OCI-LY1 (cell line): ENCODE measurements at regions not wholly inside any gene's neighbourhood (a gene's known extent, or its start where the extent isn't known, plus 50 kb on each side); places are given as distances from the start of the nearest gene placed in this dataset.

ENCODE experiments used
- H2AFZ ChIP-seq: fragments of 200-600 bp; sonication (generic), shearing (Covaris generic); 2 replicates; pipeline ENCODE4 v1.6.0; 2014; ENCODE audit warnings: antibody characterized with exemption, mild to moderate bottlenecking, low read length
- H3F3A ChIP-seq: fragments of 200-600 bp; sonication (generic), shearing (Covaris generic); 2 replicates; pipeline ENCODE4 v1.6.0; 2014; ENCODE audit warnings: mild to moderate bottlenecking, antibody characterized with exemption, low read length, moderate library complexity; ENCODE audit not compliant: insufficient read depth
- H3K27ac ChIP-seq: fragments of 200-600 bp; sonication (generic); 2 replicates; pipeline ENCODE4 v1.5.1; 2014; ENCODE audit warnings: low read length, mixed run types, mild to moderate bottlenecking, low read depth; ENCODE audit not compliant: poor library complexity, severe bottlenecking
- H3K27me3 ChIP-seq: fragments of 200-600 bp; sonication (generic); 2 replicates; pipeline ENCODE4 v1.6.0; 2014; ENCODE audit warnings: antibody characterized with exemption, mild to moderate bottlenecking, low read length, moderate library complexity; ENCODE audit not compliant: insufficient read depth
- H3K36me3 ChIP-seq: fragments of 200-600 bp; sonication (generic); 2 replicates; pipeline ENCODE4 v1.6.1; 2014; ENCODE audit warnings: mild to moderate bottlenecking, antibody characterized with exemption, low read length, moderate library complexity, mixed read lengths; ENCODE audit not compliant: insufficient read depth
- H3K4me1 ChIP-seq: fragments of 200-600 bp; sonication (generic); 2 replicates; pipeline ENCODE4 v1.5.1; 2014; ENCODE audit warnings: mild to moderate bottlenecking, low read length, moderate library complexity; ENCODE audit not compliant: insufficient read depth, severe bottlenecking
- H3K4me2 ChIP-seq: fragments of 200-600 bp; sonication (generic), shearing (Covaris generic); 2 replicates; pipeline ENCODE4 v1.6.1; 2014; ENCODE audit warnings: low read length
- H3K4me3 ChIP-seq: fragments of 200-600 bp; sonication (generic); 2 replicates; pipeline ENCODE4 v1.5.1; 2014; ENCODE audit warnings: low read length, low read depth, mild to moderate bottlenecking, mixed read lengths; ENCODE audit not compliant: poor library complexity, severe bottlenecking
- H3K79me2 ChIP-seq: fragments of 200-600 bp; shearing (Covaris generic); 2 replicates; pipeline ENCODE4 v1.6.1; 2016; ENCODE audit warnings: mixed run types, low read length, mixed read lengths; ENCODE audit not compliant: insufficient read depth
- H3K9ac ChIP-seq: fragments of 200-600 bp; sonication (generic), shearing (Covaris generic); 2 replicates; pipeline ENCODE4 v1.6.1; 2014; ENCODE audit warnings: mild to moderate bottlenecking, low read length, mixed read lengths
- H3K9me2 ChIP-seq: fragments of 200-600 bp; sonication (generic), shearing (Covaris generic); 2 replicates; pipeline ENCODE4 v1.6.1; 2014; ENCODE audit warnings: low read depth, mild to moderate bottlenecking, low read length, mixed read lengths
- H3K9me3 ChIP-seq: fragments of 200-600 bp; shearing (Covaris generic); 2 replicates; pipeline ENCODE4 v1.6.1; 2014; ENCODE audit warnings: low read length, mixed read lengths
- H4K20me1 ChIP-seq: fragments of 200-600 bp; sonication (generic), shearing (Covaris generic); 2 replicates; pipeline ENCODE4 v1.6.0; 2016; ENCODE audit warnings: mild to moderate bottlenecking, low read length; ENCODE audit not compliant: insufficient read depth
- CTCF ChIP-seq: fragments of 200-600 bp; sonication (generic), shearing (Covaris generic); IDR thresholded peaks from 2 replicates; pipeline ENCODE4 v1.5.1; 2017; ENCODE audit warnings: mild to moderate bottlenecking, antibody characterized with exemption, low read length, moderate library complexity, mixed read lengths
- EZH2 ChIP-seq: fragments of 200-600 bp; sonication (generic), shearing (Covaris generic); IDR thresholded peaks from 2 replicates; pipeline ENCODE4 v1.8.0; 2017; ENCODE audit warnings: borderline replicate concordance, mixed run types, mild to moderate bottlenecking, antibody characterized with exemption, low read length, moderate library complexity, mixed read lengths

GRCh38 chr18:42341423-42341822, 386.4 kb downstream of the PIK3C3 start:
- Histone ChIP-seq H3K9me3 (no peaks in the 10 kb centered on the region), H3K4me1 (no peaks in the 10 kb centered on the region), H4K20me1 (no peaks in the 10 kb centered on the region), H3K9ac (no peak overlapping the region), H3K27ac (no peak overlapping the region), H2AFZ (no peak overlapping the region), H3K79me2 (no peaks in the 10 kb centered on the region), H3K27me3 (no peaks in the 10 kb centered on the region), H3F3A (no peaks in the 10 kb centered on the region), H3K4me3 (no peak overlapping the region), H3K36me3 (no peaks in the 10 kb centered on the region), H3K4me2 (no peak overlapping the region), H3K9me2 (no peaks in the 10 kb centered on the region)
- TF ChIP-seq EZH2 (no peak), CTCF (no peak)

GRCh38 chr18:42348722-42349121, 393.7 kb downstream of the PIK3C3 start:
- H3K27me3 ChIP-seq = no peaks in the 10 kb centered on the region
- no peaks in the 10 kb centered on the region for H3K4me1 ChIP-seq
- H3K79me2 ChIP-seq = no peaks in the 10 kb centered on the region
- no peak overlapping the region for H3K9ac ChIP-seq
- H3K9me3 ChIP-seq = no peaks in the 10 kb centered on the region
- no peak overlapping the region for H3K27ac ChIP-seq
- H3F3A ChIP-seq = no peaks in the 10 kb centered on the region
- H2AFZ ChIP-seq = no peak overlapping the region
- H3K4me3 ChIP-seq = no peak overlapping the region
- H3K4me2 ChIP-seq = no peak overlapping the region
- no peaks in the 10 kb centered on the region for H3K9me2 ChIP-seq
- H3K36me3 ChIP-seq = no peaks in the 10 kb centered on the region
- no peak for TF ChIP-seq CTCF
- TF ChIP-seq EZH2 = no peak
- H4K20me1 ChIP-seq = no peaks in the 10 kb centered on the region

GRCh38 chr18:42351455-42351854, 396.4 kb downstream of the PIK3C3 start:
- H3K27ac ChIP-seq = no peak overlapping the region
- H3K9me2 ChIP-seq = no peaks in the 10 kb centered on the region
- H4K20me1 ChIP-seq = no peaks in the 10 kb centered on the region
- no peaks in the 10 kb centered on the region for H3F3A ChIP-seq
- H3K36me3 ChIP-seq = no peaks in the 10 kb centered on the region
- H3K4me3 ChIP-seq = no peak overlapping the region
- H3K9me3 ChIP-seq = no peaks in the 10 kb centered on the region
- no peak overlapping the region for H3K9ac ChIP-seq
- no peak overlapping the region for H2AFZ ChIP-seq
- H3K79me2 ChIP-seq = no peaks in the 10 kb centered on the region
- H3K4me1 ChIP-seq = no peaks in the 10 kb centered on the region
- H3K27me3 ChIP-seq = no peaks in the 10 kb centered on the region
- no peak overlapping the region for H3K4me2 ChIP-seq
- TF ChIP-seq EZH2 = no peak
- TF ChIP-seq CTCF = no peak
